H4 (cell line): ENCODE measurements at regions not wholly inside any gene's neighbourhood (a gene's known extent, or its start where the extent isn't known, plus 50 kb on each side); places are given as distances from the start of the nearest gene placed in this dataset.

Experiments
- DNase-seq: peaks from one replicate; pipeline ENCODE4 v3.0.0-alpha.2; 2015; ENCODE audit warnings: low spot score

GRCh38 chr4:119933606-119934005, 133.0 kb downstream of the MAD2L1 start:
- no peak for DNase-seq

DNA sequence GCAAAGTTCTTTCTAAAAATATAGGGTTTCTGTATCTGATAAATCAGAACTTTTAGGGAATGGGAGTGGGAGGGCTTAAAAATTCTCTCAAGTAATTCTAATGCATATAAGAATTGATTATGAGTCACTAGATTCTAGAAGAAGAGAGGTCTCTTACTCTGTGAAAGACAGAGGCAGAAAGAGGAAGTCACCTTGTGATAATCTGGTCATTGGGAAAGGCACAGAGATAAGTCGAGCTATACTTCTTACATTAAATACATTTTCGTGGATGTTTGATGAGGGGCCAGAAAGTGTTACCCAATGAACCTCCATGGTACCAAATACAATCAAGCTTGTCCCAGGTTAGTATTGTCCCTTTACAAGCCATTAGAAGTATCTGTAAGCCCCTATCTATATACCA, 134.4 kb downstream of the MAD2L1 start:
- DNase-seq = no peak

DNA sequence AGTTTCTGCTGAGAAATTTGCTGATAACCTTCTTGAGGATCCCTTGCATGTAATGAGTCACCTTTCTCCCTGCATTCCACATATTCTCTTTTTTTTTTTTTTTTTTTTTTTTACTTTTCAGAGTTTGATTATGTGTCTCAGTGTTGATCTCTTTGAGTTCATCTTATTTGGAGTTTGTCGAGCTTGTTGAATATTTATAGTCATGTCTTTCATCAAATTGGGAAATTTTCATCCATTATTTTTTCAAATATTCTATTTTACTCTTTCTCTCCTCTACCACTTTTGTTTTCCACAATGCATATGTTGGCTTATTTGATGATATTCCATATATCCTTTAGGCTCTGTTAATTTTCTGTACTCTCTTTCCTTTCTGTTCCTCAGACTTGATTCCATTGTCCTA, 136.1 kb downstream of the MAD2L1 start:
- DNase-seq = no peak

GRCh38 chr4:119921830-119922229, 144.8 kb downstream of the MAD2L1 start:
- no peak for DNase-seq

GRCh38 chr4:119906277-119906676, 160.4 kb downstream of the MAD2L1 start:
- no peak for DNase-seq

GRCh38 chr4:119898211-119898610, 168.4 kb downstream of the MAD2L1 start:
- no peak for DNase-seq

GRCh38 chr4:119897260-119897659, 169.4 kb downstream of the MAD2L1 start:
- DNase-seq = no peak

DNA sequence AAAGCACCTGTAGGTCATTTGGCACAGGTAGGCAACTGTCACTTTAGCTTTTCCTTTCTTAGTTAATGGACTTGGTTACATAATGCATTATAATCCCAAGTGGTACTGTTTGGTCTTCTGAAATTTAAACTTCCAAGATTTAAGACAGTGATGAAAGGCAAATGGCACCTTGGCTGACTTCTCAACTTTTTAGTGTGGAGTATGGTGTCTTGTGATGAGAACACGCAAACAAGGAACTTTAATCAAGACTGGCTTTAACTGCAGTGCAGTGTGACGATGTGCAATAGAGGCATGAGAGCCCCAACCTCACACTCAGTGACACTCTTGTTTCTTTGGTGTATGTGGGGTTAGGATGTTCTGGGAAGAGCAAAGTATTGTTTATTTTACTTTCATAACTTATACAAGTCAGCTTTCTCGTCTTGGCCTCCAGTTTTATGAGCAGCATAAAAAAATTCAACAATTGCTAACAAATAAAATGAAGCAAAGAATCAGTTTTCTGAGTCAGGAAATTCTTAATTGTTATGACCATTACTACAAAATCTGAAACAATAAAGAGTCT, 171.9 kb downstream of the MAD2L1 start:
- DNase-seq = no peak

DNA sequence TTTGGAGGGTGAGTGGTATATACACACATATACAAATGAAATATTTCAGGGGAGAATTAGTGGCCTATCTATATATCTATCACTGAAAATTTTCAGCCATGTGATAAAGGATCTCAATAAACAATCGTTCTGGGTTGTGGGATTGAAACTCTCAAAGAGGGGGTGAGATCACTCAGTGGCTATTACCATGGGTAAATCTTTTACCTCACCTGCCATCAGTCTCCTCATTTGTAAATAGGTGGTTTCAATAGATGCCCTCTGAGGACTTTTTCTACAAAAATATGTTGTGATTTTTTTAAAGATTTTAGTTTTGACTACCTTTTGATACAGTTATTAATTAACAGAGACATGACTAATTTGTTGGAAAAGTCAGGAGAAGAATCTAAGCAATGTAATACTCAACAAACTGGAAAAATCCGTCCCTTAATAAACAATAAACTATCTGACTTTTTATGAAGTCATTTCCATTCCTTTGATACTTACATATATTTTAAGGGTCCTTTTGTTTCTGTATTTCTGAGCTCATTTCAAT, 192.8 kb downstream of the MAD2L1 start:
- DNase-seq = no peak

DNA sequence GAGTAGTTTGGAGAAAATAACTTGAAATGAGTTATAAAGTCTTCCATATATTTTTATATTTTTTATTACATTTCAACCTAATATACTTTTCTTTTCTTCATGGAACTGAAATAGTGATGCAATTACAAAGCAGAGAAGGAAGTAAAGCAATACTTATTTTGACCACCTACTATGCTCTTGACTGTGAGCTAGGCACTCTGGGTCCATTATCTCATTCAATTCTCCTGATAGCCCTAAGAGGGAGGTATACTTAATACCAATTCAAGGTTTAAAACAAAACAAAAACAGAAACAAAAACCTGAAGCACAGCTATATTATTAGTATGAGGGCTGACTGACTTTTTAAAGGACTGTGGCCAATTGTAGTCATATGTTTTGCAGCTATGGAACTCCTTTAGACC, 193.5 kb downstream of the MAD2L1 start:
- DNase-seq = no peak

DNA sequence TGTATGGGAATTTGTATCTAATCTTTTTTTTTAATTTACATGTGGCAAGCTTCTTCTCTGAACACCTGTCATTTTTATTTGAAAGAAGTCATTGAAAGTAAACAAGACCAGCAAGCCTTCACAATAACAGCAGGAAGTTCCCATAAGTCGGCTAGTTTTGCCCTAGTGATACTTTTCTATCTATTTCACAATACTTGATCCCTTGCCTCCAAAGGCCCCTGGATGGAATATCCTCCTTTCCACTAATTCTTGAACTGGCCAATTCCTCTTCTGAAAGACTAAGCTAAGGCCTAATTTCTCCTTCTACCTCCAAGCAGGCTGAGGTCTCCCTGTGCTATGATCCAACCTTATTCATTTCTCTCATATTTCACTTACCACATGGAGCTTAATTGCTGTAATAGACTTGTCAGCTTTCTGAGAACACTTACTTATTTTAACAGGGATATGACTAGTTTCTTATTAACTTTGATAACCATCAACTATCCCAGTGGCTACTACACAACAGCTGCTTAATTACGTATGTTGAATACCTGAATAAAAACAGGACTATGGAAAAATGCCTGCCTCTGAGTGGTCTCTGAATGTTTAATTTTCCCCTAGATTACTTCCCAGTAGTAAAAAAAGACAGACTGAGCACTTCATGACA, 194.2 kb downstream of the MAD2L1 start:
- DNase-seq = no peak

DNA sequence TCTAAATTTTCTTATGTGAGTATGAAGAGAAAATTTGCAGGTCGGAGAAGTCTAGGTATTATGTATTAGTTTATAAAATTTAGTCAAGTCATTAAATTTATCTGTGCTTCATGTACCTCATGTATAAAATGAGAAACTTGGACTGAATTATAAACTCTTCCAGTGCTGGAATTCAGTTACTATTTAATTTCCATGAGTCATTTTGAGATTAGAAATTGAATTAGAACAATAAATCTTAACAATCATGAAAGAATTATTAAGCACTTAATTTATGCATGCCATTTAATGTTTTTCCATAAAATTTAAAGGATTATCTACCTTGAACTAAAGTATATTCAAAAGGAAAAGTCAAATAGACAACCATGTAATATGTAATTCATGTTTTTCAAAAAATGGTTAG, 195.8 kb downstream of the MAD2L1 start:
- DNase-seq = no peak

DNA sequence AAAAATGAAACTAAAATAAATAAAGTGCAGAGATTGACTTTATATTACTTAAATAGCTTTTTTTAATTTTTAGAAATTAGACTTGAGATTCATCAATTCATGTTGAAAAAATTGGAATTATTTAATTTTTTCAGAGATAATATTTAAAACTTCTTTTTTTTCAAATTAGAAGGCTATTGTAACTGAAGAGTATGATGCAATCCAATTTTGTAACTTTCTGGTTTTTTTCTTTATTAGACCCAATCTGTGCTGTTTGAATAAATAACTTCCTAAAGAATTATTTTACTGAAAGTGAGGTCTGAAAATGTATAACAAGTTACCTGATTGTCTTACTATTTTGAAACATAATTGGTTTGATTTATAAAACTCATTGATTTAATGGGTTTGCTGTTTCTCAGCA, 200.9 kb downstream of the MAD2L1 start:
- no peak for DNase-seq

DNA sequence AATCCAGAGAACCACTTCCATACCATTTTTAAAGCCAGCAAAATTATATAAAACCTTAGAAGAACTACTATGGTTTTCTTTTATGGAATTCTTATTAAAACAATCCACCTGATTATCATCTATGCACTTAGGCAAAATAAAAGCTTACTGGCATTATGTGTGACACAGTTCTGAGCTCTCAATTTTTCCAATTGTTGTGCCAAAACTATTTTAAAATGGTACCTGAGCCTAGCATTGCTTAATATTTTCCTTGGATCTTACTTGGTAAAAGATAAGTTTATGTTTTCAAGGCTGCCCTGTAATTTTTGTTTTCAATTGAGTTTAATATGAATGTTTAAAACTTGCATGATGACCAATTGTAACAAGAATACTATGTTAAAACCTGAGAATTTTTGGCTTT, 201.3 kb downstream of the MAD2L1 start:
- DNase-seq = no peak

DNA sequence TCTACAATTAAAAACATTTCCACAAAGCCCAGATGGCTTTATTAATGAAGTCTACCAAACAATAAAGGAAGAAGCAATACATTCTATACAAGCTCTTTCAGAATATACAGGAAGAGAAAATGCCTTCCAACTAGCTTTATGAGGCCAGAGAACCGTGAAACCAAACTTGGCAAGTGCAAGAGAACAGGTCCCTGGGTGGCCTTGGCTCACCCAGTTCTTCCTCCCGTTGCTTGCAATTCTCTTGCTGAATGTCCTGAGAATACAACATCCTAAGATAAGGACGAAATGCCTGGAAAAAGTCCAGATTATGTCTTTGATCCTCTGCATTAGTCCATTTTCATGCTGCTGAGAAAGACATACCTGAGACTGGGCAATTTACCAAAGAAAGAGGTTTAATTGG, 204.9 kb downstream of the MAD2L1 start:
- DNase-seq = no peak

DNA sequence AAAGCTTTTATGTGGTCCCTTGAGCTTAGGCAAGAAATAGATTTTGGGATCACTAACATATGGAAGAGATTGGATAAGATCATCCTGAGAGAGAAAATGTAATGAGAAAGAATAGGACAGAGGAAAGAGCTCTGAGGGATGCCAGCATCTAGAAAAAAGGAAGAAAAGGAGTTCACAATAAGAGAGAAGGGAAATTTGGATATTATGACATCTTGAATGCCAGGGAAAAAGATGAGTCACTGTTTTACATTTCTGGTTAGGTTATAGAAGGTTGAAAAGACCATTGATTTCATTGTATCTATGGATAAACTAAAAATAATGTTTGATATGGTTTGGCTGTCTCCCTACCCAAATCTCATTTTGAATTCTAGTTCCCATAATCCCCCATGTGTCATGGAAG, 208.5 kb downstream of the MAD2L1 start:
- DNase-seq = no peak

- DNase-seq = no peak
These were observed 212.3 kb downstream of the MAD2L1 start for GRCh38 chr4:119854364-119854763.

DNA sequence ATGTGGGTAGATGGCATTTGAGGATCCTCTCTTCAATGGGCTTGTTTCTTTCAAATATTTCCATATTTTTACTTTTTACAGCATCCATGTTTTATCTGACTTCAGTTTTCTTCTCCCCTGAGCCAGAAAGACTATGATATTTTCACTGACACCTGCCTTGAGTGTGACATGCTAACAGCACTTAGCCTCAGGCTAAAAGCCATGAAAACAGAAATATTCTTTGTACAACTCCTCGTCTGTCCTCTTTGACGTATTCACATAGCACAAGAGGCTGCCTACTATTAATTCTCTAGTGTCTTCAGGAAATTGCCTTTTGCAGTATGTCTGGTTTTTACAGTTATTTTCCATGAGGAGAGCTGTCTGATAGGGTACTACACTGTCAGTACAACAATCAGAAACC, 215.0 kb downstream of the MAD2L1 start:
- DNase-seq = no peak

DNA sequence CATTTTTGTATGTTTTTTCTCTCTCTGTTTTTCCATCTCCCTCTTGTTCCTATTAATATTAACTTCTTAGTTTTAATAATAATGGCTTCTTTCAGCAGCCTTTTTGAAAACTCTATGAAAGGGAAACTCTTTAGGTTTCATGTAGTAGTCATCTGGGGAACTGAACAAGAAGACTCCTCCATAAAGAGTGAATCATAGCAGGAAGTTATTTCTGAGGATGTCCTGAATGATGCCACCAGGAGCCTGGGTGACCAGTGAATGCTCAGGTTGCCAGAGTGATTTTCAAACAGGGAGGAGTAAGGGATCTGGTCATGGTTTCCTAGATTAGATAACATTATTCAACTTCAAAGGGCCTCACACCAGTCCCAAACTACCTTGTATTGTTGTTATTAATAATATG, 212.8 kb upstream of the PDE5A start:
- DNase-seq = no peak

GRCh38 chr4:119835613-119835910, 207.0 kb upstream of the PDE5A start:
- peak; percentile 23 for DNase-seq

DNA sequence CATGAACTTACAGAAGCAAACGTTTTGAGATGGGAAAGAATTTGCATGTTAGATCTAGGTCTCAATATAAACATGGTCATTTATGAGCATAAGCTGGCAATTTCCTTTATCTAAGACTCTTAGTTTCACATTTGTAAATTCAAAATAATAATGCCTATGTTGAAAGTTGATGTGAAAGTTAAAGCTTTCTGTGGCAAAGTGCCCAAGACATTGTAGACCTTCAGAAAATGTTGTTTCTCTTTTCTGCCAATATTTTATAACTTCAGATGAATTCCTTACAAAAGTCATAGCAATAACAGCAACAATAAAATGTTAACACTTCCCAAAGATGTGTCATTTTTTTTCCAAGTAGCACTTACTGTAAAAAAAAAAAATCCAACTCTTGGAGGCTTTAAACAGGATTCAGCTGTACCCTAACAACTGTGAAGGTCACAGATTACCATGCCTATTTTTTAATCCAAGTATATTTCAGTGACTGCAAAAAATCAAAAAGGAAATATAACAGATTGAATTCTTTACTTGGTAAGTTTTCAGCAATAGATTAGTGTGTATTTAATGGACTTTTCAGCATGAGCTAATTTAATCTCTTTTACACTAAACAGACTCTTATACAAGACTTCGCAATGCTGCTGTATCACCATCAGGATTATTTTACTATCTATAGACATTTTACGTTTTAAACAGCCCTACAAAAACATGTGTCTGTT, 206.5 kb upstream of the PDE5A start:
- DNase-seq = no peak

DNA sequence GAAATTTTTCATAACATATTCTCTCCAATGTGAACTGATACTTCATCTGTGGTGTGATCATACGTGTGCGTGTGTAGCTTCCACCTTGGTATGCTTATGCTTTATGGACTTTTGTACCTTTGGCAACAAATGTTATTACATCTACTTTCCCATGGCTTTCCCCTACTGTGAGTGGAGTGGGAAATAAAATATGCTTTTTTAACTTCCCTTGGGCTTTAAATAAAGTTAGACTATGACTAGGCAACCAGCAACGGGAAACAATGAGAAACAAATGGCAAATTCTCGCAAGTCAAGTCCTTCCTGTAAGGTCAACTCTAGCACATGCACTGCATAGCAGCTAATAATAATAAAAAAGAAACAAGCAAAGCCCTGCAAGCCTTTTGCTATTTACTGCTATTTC, 205.0 kb upstream of the PDE5A start:
- no peak for DNase-seq

DNA sequence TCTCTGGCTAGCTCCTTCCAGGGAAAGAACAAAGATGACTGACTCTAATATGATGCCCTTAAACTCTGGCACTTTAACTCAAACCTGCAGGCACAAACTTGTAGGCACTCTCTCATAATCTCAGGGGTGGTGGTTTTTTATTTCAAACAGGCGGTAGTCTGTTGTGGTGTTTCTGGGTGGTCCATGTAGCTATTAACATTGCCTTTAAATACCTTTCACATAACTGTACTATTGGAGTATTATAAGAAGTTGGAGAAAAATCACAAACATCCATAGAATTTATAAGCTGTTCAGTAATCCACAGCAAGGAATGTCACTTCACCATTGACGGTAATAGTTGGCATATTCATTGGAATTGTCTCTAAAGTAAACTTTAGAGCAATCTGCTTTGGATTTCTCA, 204.2 kb upstream of the PDE5A start:
- DNase-seq = no peak

DNA sequence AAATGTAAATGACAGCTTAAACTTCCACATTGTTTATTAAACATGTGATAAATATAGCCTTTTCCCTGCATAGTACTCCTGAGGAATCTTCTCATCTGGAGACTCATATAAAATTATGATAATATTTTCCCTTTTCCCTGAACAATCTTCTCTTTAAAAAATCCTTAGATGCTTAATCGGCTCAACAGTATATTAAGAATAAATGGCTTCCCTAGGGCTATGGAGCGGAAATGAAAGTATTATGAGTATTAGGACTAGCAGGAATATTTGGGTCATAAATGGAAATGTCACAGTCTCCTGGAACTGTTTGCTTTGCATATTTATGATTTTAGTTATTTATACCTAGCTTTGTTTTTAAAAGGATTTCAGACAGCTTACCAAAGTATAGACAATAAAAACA, 200.7 kb upstream of the PDE5A start:
- no peak for DNase-seq
